ENCODE measurements at regions not wholly inside any gene's neighbourhood (a gene's known extent, or its start where the extent isn't known, plus 50 kb on each side); places are given as distances from the start of the nearest gene placed in this dataset.
A peak's percentile ranks its signal among the peaks of the same experiment; 100 is the strongest.

DNA sequence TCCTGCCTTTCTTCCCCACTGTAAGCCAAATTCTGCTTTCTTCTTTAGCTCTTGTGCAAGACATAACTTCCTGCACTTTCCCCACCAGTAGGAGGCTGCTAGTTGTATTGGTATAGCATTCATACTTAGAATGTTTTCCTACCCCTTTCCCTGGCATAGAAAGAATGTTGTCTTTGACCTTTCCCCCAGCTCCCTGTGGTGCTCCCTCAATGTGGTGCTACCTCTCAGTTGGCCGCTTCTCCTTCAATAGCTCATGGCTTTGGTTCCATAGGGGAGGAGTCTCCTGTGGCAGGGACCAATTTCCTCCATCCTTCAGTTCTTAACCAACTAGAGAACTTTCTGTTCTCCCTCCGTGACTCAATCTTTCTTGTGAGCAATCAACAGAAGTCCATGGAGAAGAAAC, 67.5 kb upstream of the AKAP13 start:
- Histone ChIP-seq H3K27me3 (ENCODE audit: control insufficient read depth, insufficient read depth, low read length) (no peaks in the 10 kb centered on the region), H3K4me3 (ENCODE audit: low read depth, low read length) (no peak overlapping the region), H3K9me3 (ENCODE audit: control insufficient read depth, insufficient read depth, low read length) (no peaks in the 10 kb centered on the region), H3K27ac (ENCODE audit: low read depth, low read length) (peak overlapping the region; percentile 75)
- POLR2A ChIA-PET, result interaction anchor here (0.7 to 0.8 kb wide), 2 partner anchors 67 to 111 kb away, joined by 3 read pairs; partner anchors contain the start of gene AKAP13
- no peak for DNase-seq (ENCODE audit: low read depth, low spot score)
- CTCF ChIA-PET, result interaction anchor here (0.6 to 2.9 kb wide), 11 partner anchors 16 to 416 kb away, joined by 3 to 21 read pairs (median 4); no protein-coding TSS in a partner anchor
- TF ChIP-seq, protein P1, sequence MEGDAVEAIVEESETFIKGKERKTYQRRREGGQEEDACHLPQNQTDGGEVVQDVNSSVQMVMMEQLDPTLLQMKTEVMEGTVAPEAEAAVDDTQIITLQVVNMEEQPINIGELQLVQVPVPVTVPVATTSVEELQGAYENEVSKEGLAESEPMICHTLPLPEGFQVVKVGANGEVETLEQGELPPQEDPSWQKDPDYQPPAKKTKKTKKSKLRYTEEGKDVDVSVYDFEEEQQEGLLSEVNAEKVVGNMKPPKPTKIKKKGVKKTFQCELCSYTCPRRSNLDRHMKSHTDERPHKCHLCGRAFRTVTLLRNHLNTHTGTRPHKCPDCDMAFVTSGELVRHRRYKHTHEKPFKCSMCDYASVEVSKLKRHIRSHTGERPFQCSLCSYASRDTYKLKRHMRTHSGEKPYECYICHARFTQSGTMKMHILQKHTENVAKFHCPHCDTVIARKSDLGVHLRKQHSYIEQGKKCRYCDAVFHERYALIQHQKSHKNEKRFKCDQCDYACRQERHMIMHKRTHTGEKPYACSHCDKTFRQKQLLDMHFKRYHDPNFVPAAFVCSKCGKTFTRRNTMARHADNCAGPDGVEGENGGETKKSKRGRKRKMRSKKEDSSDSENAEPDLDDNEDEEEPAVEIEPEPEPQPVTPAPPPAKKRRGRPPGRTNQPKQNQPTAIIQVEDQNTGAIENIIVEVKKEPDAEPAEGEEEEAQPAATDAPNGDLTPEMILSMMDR (IDR thresholded peaks at IDR 0.05; ENCODE audit: low read depth, low read length), result peak; percentile 49; the same call in 1 of the 2 replicates

DNA sequence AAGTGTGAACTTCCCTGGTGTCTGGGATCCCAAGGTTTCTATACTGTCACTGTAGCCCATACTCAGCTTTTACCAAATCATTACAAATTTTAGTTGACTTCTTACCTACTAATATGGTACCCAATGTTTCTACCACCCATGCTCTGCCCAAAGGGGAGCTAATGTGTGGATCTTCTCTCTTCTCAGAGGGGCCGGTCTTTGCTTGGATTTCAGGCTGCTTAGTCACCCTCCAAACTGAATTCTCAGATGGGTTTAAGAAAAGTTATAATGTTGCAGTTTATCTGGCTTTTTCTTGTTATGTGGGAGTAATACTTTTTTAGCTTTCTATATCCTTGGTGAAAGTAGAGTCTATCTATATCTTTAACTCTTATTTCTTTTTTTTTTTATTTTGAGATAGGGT, 67.1 kb upstream of the AKAP13 start:
- H3K27me3 ChIP-seq (ENCODE audit: control insufficient read depth, insufficient read depth, low read length), result no peaks in the 10 kb centered on the region
- CTCF ChIA-PET, result interaction anchor here (0.6 to 2.9 kb wide), 10 partner anchors 17 to 416 kb away, joined by 3 to 21 read pairs (median 4); no protein-coding TSS in a partner anchor
- POLR2A ChIA-PET, result interaction anchor here (0.7 kb wide), 1 partner anchor 111 kb away, joined by 3 read pairs; no protein-coding TSS in a partner anchor
- no peak overlapping the region for H3K4me3 ChIP-seq (ENCODE audit: low read depth, low read length)
- H3K9me3 ChIP-seq (ENCODE audit: control insufficient read depth, insufficient read depth, low read length), result no peaks in the 10 kb centered on the region
- no peak overlapping the region for H3K27ac ChIP-seq (ENCODE audit: low read depth, low read length)
- TF ChIP-seq, protein P1 (IDR thresholded peaks at IDR 0.05; ENCODE audit: low read depth, low read length), result no peak
- no peak for DNase-seq (ENCODE audit: low read depth, low spot score)

DNA sequence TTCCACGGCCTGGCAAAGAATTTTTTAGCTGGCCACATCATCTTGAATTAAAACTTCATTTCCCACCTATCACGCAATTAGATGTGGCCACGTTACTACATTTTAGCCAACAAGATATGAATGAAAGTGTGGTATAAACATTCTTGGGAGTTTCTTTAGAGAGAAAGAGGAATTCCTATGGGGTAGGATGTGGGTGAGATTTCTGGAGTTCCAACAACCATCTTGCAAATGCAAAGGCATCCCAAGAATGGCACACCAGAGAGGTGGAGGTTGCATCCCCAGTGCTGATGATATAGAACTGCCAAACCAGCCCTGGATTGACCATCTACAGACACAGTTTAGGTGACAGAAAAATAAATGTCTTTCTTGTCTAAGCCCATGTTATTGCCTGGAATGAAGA, 66.3 kb upstream of the AKAP13 start:
- TF ChIP-seq, protein P1 (IDR thresholded peaks at IDR 0.05; ENCODE audit: low read depth, low read length), result no peak
- H3K27me3 ChIP-seq (ENCODE audit: control insufficient read depth, insufficient read depth, low read length), result no peaks in the 10 kb centered on the region
- DNase-seq (ENCODE audit: low read depth, low spot score), result no peak
- H3K27ac ChIP-seq (ENCODE audit: low read depth, low read length), result no peak overlapping the region
- no peaks in the 10 kb centered on the region for H3K9me3 ChIP-seq (ENCODE audit: control insufficient read depth, insufficient read depth, low read length)
- ChIA-PET POLR2A (no interaction called here), CTCF (interaction anchor here (1.5 to 2.9 kb wide), 2 partner anchors 17 to 90 kb away, joined by 4 to 21 read pairs; no protein-coding TSS in a partner anchor)
- no peak overlapping the region for H3K4me3 ChIP-seq (ENCODE audit: low read depth, low read length)

DNA sequence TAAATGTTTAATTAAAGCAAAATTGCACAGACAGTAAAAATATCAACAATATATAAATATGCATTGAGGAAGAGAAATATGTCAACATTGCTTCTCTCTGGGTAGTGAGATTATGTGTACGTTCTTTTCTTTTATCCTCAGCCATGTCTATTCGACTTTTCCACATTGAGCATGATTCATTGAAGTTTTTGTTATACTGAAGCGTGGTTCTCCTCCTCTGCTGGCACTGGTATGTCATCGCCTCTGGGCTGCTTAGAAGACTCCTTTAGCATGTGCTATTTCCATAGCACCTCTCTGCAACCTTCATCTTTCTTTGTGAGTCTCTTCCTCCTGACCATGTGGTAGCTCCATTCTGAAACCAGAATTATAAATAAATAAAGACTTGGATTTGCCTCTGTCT, 65.8 kb upstream of the AKAP13 start:
- no peaks in the 10 kb centered on the region for H3K9me3 ChIP-seq (ENCODE audit: control insufficient read depth, insufficient read depth, low read length)
- H3K27me3 ChIP-seq (ENCODE audit: control insufficient read depth, insufficient read depth, low read length), result no peaks in the 10 kb centered on the region
- no peak for DNase-seq (ENCODE audit: low read depth, low spot score)
- ChIA-PET POLR2A (no interaction called here), CTCF (no interaction called here)
- no peak overlapping the region for H3K4me3 ChIP-seq (ENCODE audit: low read depth, low read length)
- TF ChIP-seq, protein P1 (IDR thresholded peaks at IDR 0.05; ENCODE audit: low read depth, low read length), result no peak
- H3K27ac ChIP-seq (ENCODE audit: low read depth, low read length), result no peak overlapping the region

DNA sequence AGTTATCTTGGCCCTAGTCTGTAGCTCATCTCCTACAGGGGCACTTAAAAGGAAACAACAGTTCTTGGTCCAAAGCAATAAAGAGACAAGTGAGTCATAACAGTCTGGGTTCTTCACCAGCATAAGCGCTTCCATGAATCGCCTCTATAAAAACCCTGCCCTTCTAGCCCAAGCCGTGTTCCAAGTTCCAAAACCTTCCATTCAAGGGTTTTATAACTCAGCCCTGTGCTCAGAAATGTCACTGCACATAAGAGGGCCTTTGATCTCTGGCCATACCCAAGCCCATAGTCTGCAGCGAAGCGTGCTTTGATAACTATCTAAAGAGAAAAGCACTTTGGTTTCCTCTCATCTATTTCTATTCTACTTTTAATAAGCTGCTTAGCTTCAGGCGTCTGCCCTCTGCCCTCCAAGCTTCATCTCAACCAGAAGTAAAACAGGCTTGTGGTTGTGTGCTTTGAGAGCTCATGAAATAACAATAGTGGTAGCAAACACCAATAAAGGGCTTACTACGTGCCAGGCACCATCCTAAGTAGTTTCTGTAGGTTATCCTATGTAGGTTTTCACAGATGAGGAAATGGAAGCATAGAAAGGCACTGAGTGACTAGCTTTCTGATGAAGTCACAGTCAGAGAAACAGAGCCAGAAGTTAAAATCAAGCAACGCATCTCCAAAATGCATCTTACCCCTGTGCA, 64.0 kb upstream of the AKAP13 start:
- no peak overlapping the region for H3K27ac ChIP-seq (ENCODE audit: low read depth, low read length)
- no peaks in the 10 kb centered on the region for H3K27me3 ChIP-seq (ENCODE audit: control insufficient read depth, insufficient read depth, low read length)
- CTCF ChIA-PET, result interaction anchor here (0.6 to 1.5 kb wide), 4 partner anchors 15 to 190 kb away, joined by 3 to 4 read pairs (median 3); no protein-coding TSS in a partner anchor
- POLR2A ChIA-PET, result interaction anchor here (3.6 kb wide), 1 partner anchor 14 kb away, joined by 16 read pairs; no protein-coding TSS in a partner anchor
- TF ChIP-seq, protein P1 (IDR thresholded peaks at IDR 0.05; ENCODE audit: low read depth, low read length), result no peak
- no peak for DNase-seq (ENCODE audit: low read depth, low spot score)
- no peak overlapping the region for H3K4me3 ChIP-seq (ENCODE audit: low read depth, low read length)
- peaks cover under 1% of the 10 kb centered on the region for H3K9me3 ChIP-seq (ENCODE audit: control insufficient read depth, insufficient read depth, low read length)

Measured in AG04450 (cell line).